ENCODE measurements at regions not wholly inside any gene's neighbourhood (a gene's known extent, or its start where the extent isn't known, plus 50 kb on each side); places are given as distances from the start of the nearest gene placed in this dataset.

- TF ChIP-seq CTCF (conservative IDR thresholded peaks at IDR 0.05; ENCODE audit: low read depth, low read length) (no peak), EZH2 (IDR thresholded peaks at IDR 0.05; ENCODE audit: borderline replicate concordance, low read depth, low read length, poor library complexity, severe bottlenecking) (no peak)
Measured at GRCh38 chr18:25510096-25510495, 158.1 kb upstream of the ZNF521 start.

Data from A673 (cell line).